Adrenal gland (tissue), 9 donors: ENCODE measurements at regions not wholly inside any gene's neighbourhood (a gene's known extent, or its start where the extent isn't known, plus 50 kb on each side); places are given as distances from the start of the nearest gene placed in this dataset.

ENCODE experiments used
- DNase-seq, 7 donors: peaks; one replicate each; pipeline ENCODE4 v3.0.0-alpha.2; 2019 to 2020
- H3K27ac ChIP-seq, 5 donors: fragments of 200-600 bp; sonication (generic) in 4 of 5; 1 replicate in 3 of 5; 2 replicates in 2 of 5; pipeline versions ENCODE4 v1.5.1 to v1.8.0; 2016 to 2020; ENCODE audit warnings: mild to moderate bottlenecking in 1 of 5
- H3K27me3 ChIP-seq: fragments of 200-600 bp; 2 replicates; pipeline ENCODE4 v1.8.0; 2021
- H3K36me3 ChIP-seq, 2 donors: fragments of 200-600 bp; replicated peaks in 1 of 2; 1 replicate in 1 of 2; 2 replicates in 1 of 2; pipeline versions ENCODE4 v1.5.1 to v1.8.0; 2018 to 2022
- H3K4me1 ChIP-seq, 2 donors: fragments of 200-600 bp; replicated peaks in 1 of 2; 1 replicate in 1 of 2; 2 replicates in 1 of 2; pipeline versions ENCODE4 v1.5.1 to v1.8.0; 2018 to 2021
- H3K4me3 ChIP-seq, 4 donors: fragments of 200-600 bp; sonication (generic) in 3 of 4; one replicate each; pipeline ENCODE4 v1.5.1; 2016 to 2018
- H3K9me3 ChIP-seq, 3 donors: fragments of 200-600 bp; sonication (generic) in 1 of 3; replicated peaks in 1 of 3; 1 replicate in 2 of 3; 2 replicates in 1 of 3; pipeline versions ENCODE4 v1.5.1 to v1.8.0; 2016 to 2021
- POLR2A ChIP-seq, 2 donors: fragments of 450-650 bp; IDR thresholded peaks; one replicate each; pipeline ENCODE4 v1.6.1; 2017; ENCODE audit warnings: antibody characterized with exemption in 2 of 2, mild to moderate bottlenecking in 2 of 2, moderate library complexity in 1 of 2
- WGBS, 4 donors: extraction: QIAGEN DNeasy Blood & Tissue Kit in 2 of 4; methylation state at CpG; one replicate each; pipeline versions ENCODE4 v1.1.5 to v1.1.7; 2013 to 2017; 5-methylcytosine and 5-hydroxymethylcytosine counted together
- intact Hi-C, 2 donors: fragments of 100-400 bp; cut with DNase I; formaldehyde crosslinking; loops; one replicate each; pipeline versions ENCODE4 v1.14.1 to v1.15.0; 2022 to 2023
- TF ChIP-seq, protein P1 (sequence below), 6 experiments: fragments of 450-650 bp in 4 of 6; fragments of 200-600 bp in 2 of 6; sonication (generic) in 1 of 6; IDR thresholded peaks; 1 replicate in 5 of 6; 2 replicates in 1 of 6; pipeline versions ENCODE4 v1.5.1 to v1.8.0; 2016 to 2021; ENCODE audit warnings: antibody characterized with exemption in 6 of 6, mild to moderate bottlenecking in 2 of 6, moderate library complexity in 1 of 6
- donor health status: healthy with polysubstance abuse.
- donor health status: Bipolar disorder and iron deficiency.
- donor health status: DM: yes; HTN: yes; CAD: no.
- donor health status: DM: no; HTN: no; CAD: no.
- donor health status: DM: no; HTN: no; CAD: no.

GRCh38 chr1:5667513-5668325 lies 324.5 kb downstream of the NPHP4 start:
- 37 to 51% (median 43%) methylated on average over 19 to 34 of the region's 34 CpGs for WGBS, 4 donors
- no peaks in the 10 kb centered on the region for H3K9me3 ChIP-seq
- H3K27ac ChIP-seq: no peak overlapping the region
- no peaks in the 10 kb centered on the region for H3K4me1 ChIP-seq
- H3K36me3 ChIP-seq: no peaks in the 10 kb centered on the region
- intact Hi-C loops: no loop called here
- no peaks in the 10 kb centered on the region for H3K27me3 ChIP-seq
- no peak for TF ChIP-seq POLR2A (IDR thresholded peaks at IDR 0.05)
- TF ChIP-seq, protein P1, sequence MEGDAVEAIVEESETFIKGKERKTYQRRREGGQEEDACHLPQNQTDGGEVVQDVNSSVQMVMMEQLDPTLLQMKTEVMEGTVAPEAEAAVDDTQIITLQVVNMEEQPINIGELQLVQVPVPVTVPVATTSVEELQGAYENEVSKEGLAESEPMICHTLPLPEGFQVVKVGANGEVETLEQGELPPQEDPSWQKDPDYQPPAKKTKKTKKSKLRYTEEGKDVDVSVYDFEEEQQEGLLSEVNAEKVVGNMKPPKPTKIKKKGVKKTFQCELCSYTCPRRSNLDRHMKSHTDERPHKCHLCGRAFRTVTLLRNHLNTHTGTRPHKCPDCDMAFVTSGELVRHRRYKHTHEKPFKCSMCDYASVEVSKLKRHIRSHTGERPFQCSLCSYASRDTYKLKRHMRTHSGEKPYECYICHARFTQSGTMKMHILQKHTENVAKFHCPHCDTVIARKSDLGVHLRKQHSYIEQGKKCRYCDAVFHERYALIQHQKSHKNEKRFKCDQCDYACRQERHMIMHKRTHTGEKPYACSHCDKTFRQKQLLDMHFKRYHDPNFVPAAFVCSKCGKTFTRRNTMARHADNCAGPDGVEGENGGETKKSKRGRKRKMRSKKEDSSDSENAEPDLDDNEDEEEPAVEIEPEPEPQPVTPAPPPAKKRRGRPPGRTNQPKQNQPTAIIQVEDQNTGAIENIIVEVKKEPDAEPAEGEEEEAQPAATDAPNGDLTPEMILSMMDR (IDR thresholded peaks at IDR 0.05): no peak
- H3K4me3 ChIP-seq: no peak overlapping the region
- DNase-seq: peak in 6 of 7 donors; percentile 40 to 60 (median 52)

- DNase-seq: no peak
- no peaks in the 10 kb centered on the region for H3K4me1 ChIP-seq
- no peaks in the 10 kb centered on the region for H3K27me3 ChIP-seq
- TF ChIP-seq, protein P1 (IDR thresholded peaks at IDR 0.05): no peak
- TF ChIP-seq POLR2A (IDR thresholded peaks at IDR 0.05): no peak
- no peak overlapping the region for H3K27ac ChIP-seq
- H3K4me3 ChIP-seq: no peak overlapping the region
- no peaks in the 10 kb centered on the region for H3K9me3 ChIP-seq
- intact Hi-C loops: no loop called here
- 67 to 84% (median 80%) methylated on average over 9 to 10 of the region's 10 CpGs for WGBS, 4 donors
- no peaks in the 10 kb centered on the region for H3K36me3 ChIP-seq
Measured at GRCh38 chr1:5664906-5665875, 327.0 kb downstream of the NPHP4 start.

DNA sequence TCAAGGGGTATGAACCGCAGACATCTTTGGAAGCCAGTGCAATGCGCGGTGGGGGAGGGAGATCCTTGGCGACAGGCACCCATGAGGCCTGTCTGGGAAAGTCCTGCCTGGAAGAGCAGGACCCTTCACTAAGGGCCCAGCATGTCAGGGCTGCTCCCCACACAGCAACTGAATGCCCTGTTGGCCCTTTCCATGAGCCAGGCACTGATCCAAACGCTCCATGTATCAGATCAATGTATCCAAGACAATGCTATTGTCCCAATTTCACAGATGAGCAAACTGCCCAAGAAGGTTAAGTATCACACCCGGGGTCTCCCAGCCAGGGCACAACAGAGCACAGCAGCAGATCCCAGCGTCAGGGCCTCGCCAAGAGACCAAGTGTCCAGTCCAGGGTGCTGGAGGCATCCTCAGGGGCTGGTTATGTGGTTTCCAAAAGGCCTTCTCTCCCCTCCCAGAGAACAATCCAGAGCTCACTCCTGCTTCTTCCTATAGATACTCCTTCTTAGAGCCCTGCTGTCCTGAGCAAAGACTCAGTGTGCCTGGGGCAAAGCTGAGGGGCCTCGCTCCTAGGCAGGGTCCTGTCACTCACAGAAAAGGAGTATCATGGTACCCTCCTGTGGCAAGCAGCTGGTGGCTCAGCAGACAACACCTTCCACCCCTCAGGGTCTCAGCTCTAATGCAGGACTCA lies 328.0 kb downstream of the NPHP4 start:
- 81 to 84% (median 83%) methylated on average over 4 to 9 of the region's 9 CpGs for WGBS, 4 donors
- intact Hi-C loops: no loop called here
- no peak for DNase-seq
- TF ChIP-seq POLR2A (IDR thresholded peaks at IDR 0.05): no peak
- TF ChIP-seq, protein P1 (IDR thresholded peaks at IDR 0.05): no peak
- H3K27me3 ChIP-seq: no peaks in the 10 kb centered on the region
- H3K9me3 ChIP-seq: no peaks in the 10 kb centered on the region
- no peak overlapping the region for H3K27ac ChIP-seq
- no peaks in the 10 kb centered on the region for H3K36me3 ChIP-seq
- H3K4me1 ChIP-seq: no peaks in the 10 kb centered on the region
- H3K4me3 ChIP-seq: no peak overlapping the region

GRCh38 chr1:5662744-5663126 lies 329.5 kb downstream of the NPHP4 start:
- Histone ChIP-seq H3K27me3 (no peaks in the 10 kb centered on the region), H3K4me1 (no peaks in the 10 kb centered on the region), H3K36me3 (no peaks in the 10 kb centered on the region), H3K4me3 (no peak overlapping the region), H3K27ac (no peak overlapping the region), H3K9me3 (no peaks in the 10 kb centered on the region)
- intact Hi-C loops: no loop called here
- TF ChIP-seq, protein P1 (IDR thresholded peaks at IDR 0.05): no peak
- TF ChIP-seq POLR2A (IDR thresholded peaks at IDR 0.05): no peak
- DNase-seq: peak in 1 of 7 donors; percentile 4
- 69 to 81% (median 80%) methylated on average over 2 to 5 of the region's 5 CpGs for WGBS, 4 donors
